SK-N-SH treated with all-trans-retinoic acid at 6 μM for 48 hours (cell line): ENCODE measurements at regions not wholly inside any gene's neighbourhood (a gene's known extent, or its start where the extent isn't known, plus 50 kb on each side); places are given as distances from the start of the nearest gene placed in this dataset.

ENCODE experiments used
- ARNTL ChIP-seq: fragments of 450-650 bp; formaldehyde crosslinking; IDR thresholded peaks from 2 replicates; pipeline ENCODE4 v1.5.0; 2020; ENCODE audit warnings: low read depth, mild to moderate bottlenecking, moderate library complexity, borderline replicate concordance
- ZC3H10 ChIP-seq: fragments of 250-450 bp; sonication (Bioruptor Pico); IDR thresholded peaks from 2 replicates; pipeline ENCODE4 v1.5.1; 2021; ENCODE audit warnings: mild to moderate bottlenecking, moderate library complexity
- ZNF8 ChIP-seq: fragments of 450-650 bp; formaldehyde crosslinking; IDR thresholded peaks from 2 replicates; pipeline ENCODE4 v1.5.0; 2020; ENCODE audit warnings: mild to moderate bottlenecking, moderate library complexity

DNA sequence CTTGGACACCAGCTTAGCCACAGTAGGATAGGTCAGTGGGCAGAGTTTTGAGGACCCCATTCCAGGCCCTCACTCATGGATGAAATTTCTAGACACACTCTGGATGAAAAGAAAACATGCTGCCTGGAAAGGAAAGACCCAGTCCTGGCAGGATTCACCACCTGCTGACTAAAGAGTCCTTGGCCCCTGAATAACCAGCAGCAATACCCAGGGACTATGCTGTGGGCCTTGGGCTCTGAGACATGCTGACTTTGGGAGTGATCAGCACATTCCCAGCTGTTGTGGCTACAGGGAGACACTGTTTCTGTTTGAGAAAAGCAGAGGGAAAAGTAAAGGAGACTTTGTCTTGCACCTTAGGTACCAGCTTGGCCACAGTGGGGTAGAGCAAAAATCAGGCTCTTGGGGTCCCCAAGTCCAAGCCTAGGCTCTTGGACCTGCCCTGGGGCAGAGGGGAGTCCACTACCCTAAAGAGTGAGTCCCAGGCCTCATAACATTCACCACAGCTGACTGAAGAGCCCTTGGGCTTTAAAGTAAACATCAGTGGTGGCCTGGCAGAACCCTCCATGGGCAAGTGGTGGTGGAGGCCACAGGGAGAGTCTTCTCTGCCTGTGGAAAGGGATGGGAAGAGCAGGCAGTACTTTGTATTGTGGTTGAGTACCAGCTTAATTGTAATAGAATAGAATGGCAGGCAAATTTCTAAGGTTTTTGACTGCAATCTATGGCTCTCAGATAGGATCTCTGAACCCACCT, 516.8 kb downstream of the BCKDHB start:
- TF ChIP-seq ZC3H10 (CRISPR knock-in tag) (no peak), ARNTL (CRISPR knock-in tag) (no peak), ZNF8 (CRISPR knock-in tag) (no peak)
